G401.6 (cell line): ENCODE measurements at regions not wholly inside any gene's neighbourhood (a gene's known extent, or its start where the extent isn't known, plus 50 kb on each side); places are given as distances from the start of the nearest gene placed in this dataset.

ENCODE experiments used
- FAIRE-seq: peaks from 2 replicates; lab custom pipeline; 2012; peaks lifted over from hg19 to GRCh38; lab: Jason Lieb, UNC

DNA sequence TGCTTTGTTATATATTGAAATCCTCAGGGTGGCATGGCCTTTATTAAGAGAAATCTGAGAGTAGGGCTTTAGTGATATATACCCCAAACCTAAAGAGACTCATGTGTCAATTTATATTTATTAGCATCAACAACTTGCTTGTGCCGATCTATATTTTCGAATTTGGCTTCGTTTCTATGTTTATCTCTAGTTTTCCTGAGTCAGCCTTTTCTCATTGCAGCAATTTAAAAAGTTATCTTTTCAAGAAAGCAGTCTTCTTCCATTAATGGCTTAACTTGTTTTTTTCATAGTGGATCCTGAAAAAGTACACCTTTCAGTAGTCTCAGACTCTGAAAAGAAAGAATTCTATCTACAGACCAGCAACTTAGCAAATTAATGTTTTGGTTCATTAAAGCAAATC lies 99.9 kb upstream of the KCNN2 start:
- FAIRE-seq: no peak

GRCh38 chr5:114265432-114266060 lies 96.3 kb upstream of the KCNN2 start:
- FAIRE-seq: no peak

GRCh38 chr5:114266374-114266773 lies 95.5 kb upstream of the KCNN2 start:
- no peak for FAIRE-seq

DNA sequence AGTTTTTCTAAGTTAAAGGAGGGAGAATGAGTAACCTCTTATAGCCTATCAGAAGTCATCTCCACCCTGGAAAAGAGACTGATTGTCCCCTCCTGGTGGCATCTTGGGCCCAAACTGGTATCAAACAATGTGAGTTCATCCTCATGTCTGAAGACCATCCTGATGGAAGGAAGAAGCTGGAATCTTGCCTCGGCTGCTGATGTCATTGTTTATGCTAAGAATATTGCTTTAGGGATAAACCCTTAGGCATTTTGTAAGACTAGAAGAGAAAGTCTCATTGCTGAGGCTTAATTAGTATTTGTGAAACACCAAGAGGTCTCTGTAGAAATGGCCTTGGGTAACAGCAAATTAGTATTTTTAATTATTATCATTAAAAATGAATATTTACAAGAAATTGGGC lies 65.7 kb upstream of the KCNN2 start:
- no peak for FAIRE-seq

DNA sequence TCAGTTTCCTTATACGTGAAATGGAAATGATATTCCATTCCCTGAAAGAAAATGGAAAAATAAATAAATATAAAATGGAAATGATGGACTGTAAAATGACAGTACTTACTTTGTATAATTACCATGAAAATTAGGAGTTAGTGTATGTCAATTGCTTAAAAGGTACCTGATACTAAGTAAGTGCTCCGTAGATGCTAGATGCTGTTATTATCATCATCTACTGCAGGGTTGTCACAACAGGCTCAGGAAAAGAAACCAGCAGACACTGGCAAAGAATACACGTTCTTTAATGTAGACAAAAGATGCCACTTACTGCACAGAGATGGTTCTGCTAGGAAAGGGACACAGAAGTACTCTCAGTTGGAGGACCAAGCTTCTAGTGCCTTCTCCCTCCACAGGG lies 64.0 kb upstream of the KCNN2 start:
- no peak for FAIRE-seq

DNA sequence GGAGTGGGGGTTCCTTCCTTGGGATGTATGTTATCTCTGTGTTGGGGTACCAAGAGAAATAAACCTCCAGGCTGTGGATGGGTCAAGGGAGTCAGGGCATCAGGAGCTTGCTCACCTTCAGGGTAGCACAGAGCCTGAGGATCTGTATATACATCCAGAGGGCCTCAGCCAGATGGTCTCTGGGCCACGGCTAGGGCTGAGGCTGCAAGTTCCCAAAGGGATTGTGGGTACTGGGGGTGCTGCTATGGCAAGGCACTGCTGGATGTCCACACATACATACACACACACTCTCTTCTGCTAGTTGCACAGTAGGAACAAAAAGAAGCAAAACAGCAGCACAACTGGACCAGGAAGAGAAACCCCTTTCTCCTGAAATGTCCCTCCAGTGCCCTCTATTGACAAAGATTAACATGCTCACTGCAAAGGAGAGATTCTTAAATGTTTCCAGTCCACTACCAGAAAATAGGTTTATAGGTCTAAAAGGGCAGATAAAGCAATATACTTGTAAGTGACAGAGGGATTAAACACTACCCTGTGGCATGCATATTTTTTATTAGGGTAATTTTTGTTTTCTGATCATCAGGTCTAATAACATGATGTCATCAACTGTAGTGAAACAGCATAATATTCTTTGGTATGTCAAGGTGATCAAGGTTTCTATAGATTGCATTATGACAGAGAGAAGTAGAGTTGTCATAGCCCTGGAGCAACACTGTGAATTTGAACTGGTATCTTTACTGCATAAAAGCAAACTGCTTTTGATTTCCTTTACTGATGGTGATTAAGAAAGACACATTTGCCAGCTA lies 56.3 kb upstream of the KCNN2 start:
- FAIRE-seq: no peak

DNA sequence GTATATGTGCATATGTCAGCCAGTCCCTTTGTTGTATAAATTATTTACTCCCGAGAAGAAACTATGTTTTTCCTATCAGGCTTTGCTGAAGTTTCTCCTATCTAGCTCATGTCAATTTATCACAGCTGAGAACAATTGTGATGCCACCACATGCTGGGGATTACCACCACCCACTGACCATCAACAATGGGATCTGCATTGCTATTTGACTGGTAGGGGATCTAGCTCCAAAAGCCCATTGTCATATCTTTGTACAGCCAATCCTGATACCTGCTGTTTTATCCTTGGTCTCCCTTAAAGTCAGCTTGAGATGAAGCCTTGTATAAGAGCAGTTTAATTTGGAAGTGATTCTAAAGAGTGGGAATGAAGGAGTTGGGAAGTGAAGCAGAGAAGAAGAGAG lies 53.9 kb upstream of the KCNN2 start:
- FAIRE-seq: no peak

- FAIRE-seq: no peak
These were observed 53.4 kb upstream of the KCNN2 start for GRCh38 chr5:114308508-114308907.

GRCh38 chr5:114310666-114311065 lies 51.2 kb upstream of the KCNN2 start:
- FAIRE-seq: no peak

DNA sequence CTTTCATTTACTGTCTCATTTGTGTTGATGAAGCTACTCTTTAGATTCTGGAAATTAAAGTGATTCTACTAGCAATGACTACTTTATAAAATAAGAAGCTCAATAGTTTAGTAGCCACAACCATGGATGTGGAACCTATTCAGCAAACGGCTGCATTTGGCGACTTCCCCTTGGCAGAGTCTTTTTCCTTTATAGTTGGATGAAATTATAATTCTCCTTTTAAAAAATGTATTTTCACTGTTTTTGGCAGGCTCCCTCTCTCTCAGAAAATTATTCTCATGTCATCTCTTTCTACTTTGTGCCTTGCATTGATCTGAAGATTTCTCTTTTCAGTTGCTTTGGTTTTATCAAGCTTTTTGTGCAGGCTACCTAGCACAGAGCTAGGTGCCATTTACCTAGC lies 50.6 kb upstream of the KCNN2 start:
- no peak for FAIRE-seq

DNA sequence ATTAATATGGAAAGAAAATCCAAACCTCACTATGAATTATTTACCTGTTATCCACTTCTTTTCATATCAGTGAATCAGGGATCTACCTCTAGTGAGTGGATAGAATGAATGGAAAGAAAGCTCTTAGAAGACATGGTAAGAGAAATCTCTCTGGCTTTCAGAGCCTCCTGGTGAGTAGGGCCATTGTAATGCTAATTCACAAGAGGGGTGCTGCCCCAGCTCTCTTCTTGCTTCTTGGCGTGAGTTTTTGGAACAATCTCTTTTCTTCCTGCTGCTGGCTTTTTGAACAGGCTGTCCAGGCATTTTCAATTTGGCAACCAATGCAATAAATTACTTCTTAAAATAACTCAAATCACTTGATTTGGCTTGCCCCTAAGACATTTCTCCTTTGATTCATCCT lies 49.9 kb upstream of the KCNN2 start:
- FAIRE-seq: no peak
